Endothelial cell of umbilical vein (primary cell): ENCODE measurements at regions not wholly inside any gene's neighbourhood (a gene's known extent, or its start where the extent isn't known, plus 50 kb on each side); places are given as distances from the start of the nearest gene placed in this dataset.

Experiments used
- CTCF ChIP-seq, 2 donors: IDR thresholded peaks; 1 replicate in 1 of 2; 2 replicates in 1 of 2; pipeline ENCODE4 v1.5.1; 2011; ENCODE audit warnings: low read length in 2 of 2, mild to moderate bottlenecking in 2 of 2, moderate library complexity in 2 of 2, control low read depth in 1 of 2, inconsistent platforms in 1 of 2, low read depth in 1 of 2; ENCODE audit not compliant: insufficient read depth in 1 of 2; ENCODE audit errors: extremely low read depth in 1 of 2
- EZH2 ChIP-seq: IDR thresholded peaks from 2 replicates; pipeline ENCODE4 v1.6.1; 2012; ENCODE audit warnings: borderline replicate concordance, low read depth, mild to moderate bottlenecking, moderate library complexity, low read length, inconsistent platforms; ENCODE audit not compliant: severe bottlenecking
- GATA2 ChIP-seq: IDR thresholded peaks from 2 replicates; pipeline ENCODE4 v1.7.0; 2011; ENCODE audit warnings: low read depth, mild to moderate bottlenecking, moderate library complexity, mixed read lengths, low read length; ENCODE audit not compliant: insufficient read length, insufficient read depth
- MAX ChIP-seq: IDR thresholded peaks from 2 replicates; pipeline ENCODE4 v1.6.1; 2011; ENCODE audit not compliant: insufficient read depth, insufficient read length
- POLR2A ChIP-seq: IDR thresholded peaks from 2 replicates; pipeline ENCODE4 v1.6.1; 2012; ENCODE audit warnings: low read depth, mild to moderate bottlenecking, control low read depth, low read length
- POLR2AphosphoS5 ChIP-seq: IDR thresholded peaks from 2 replicates; pipeline ENCODE4 v1.6.1; 2012; ENCODE audit warnings: low read depth, mild to moderate bottlenecking, control low read depth, low read length, moderate library complexity; ENCODE audit not compliant: insufficient read depth

- TF ChIP-seq EZH2: no peak
- TF ChIP-seq CTCF (IDR thresholded peaks at IDR 0.05; ENCODE audit: extremely low read depth in 1 of 2, insufficient read depth in 1 of 2, low read depth in 1 of 2, low read length in 2 of 2): no peak
- TF ChIP-seq POLR2A: no peak
- TF ChIP-seq POLR2AphosphoS5: no peak
- no peak for TF ChIP-seq MAX
- TF ChIP-seq GATA2: no peak
Measured at GRCh38 chr22:48504519-48505140, 1323.0 kb downstream of the BRD1 start.
